K562 (cell line): ENCODE measurements at regions not wholly inside any gene's neighbourhood (a gene's known extent, or its start where the extent isn't known, plus 50 kb on each side); places are given as distances from the start of the nearest gene placed in this dataset.

Experiments used
- ATAC-seq: fragments of 200-7000 bp; cut with Tn5 transposase; 3 replicates; pipeline ENCODE4 v1.9.1; 2020; ENCODE audit warnings: moderate library complexity
- BruUV-seq: library from RNA; stranded (reverse); fragments of 400-500 nt; replicated peaks from 2 replicates; lab custom pipeline; 2021; lab: Mats Ljungman, UMichigan
- CTCF ChIA-PET: fragments of 300-600 bp; formaldehyde crosslinking; extraction: SDS; loops from one replicate; lab custom pipeline; 2021; ENCODE audit warnings: low intra/inter-chr PET ratio; lab: Yijun Ruan, JAX
- POLR2A ChIA-PET: fragments of 300-600, 350-650 bp; sonication (Branson Sonifier 250); formaldehyde crosslinking; extraction: SDS; loops from one replicate; lab custom pipeline; 2021; ENCODE audit warnings: antibody characterized with exemption, inconsistent platforms; lab: Yijun Ruan, JAX
- DNase-seq, 4 experiments: peaks; one replicate each; pipeline versions ENCODE4 v3.0.0 to v3.0.0-alpha.2; 2011 to 2018; ENCODE audit warnings: low spot score in 3 of 4, mixed read lengths in 3 of 4; ENCODE audit errors: extremely low read depth in 1 of 4
- FAIRE-seq: peaks from 2 replicates; lab custom pipeline; 2011; peaks lifted over from hg19 to GRCh38; lab: Jason Lieb, UNC
- H2AFZ ChIP-seq: 2 replicates; pipeline ENCODE4 v1.6.0; 2011; ENCODE audit warnings: low read depth, low read length, control low read depth, inconsistent platforms
- H3K27ac ChIP-seq: fragments of 200-600 bp; 3 replicates; pipeline ENCODE4 v1.8.0; 2011; ENCODE audit warnings: low read depth, mild to moderate bottlenecking, control low read depth, inconsistent platforms, low read length, moderate library complexity, mixed read lengths; ENCODE audit errors: extremely low read depth
- H3K27me3 ChIP-seq, 2 experiments: fragments of 300-600 bp in 1 of 2; 2 replicates in 1 of 2; 3 replicates in 1 of 2; pipeline versions ENCODE4 v1.6.0 to v1.8.0; 2011; ENCODE audit warnings: inconsistent platforms in 2 of 2, low read length in 2 of 2, mild to moderate bottlenecking in 1 of 2, mixed read lengths in 1 of 2, moderate library complexity in 1 of 2; ENCODE audit not compliant: control insufficient read depth in 2 of 2, insufficient read depth in 2 of 2
- H3K36me3 ChIP-seq: fragments of 300-600 bp; 3 replicates; pipeline ENCODE4 v1.8.0; 2011; ENCODE audit warnings: mild to moderate bottlenecking, low read length, inconsistent platforms; ENCODE audit not compliant: control insufficient read depth, insufficient read depth
- H3K4me1 ChIP-seq, 2 experiments: fragments of 200-600 bp in 1 of 2; replicated peaks in 1 of 2; 2 replicates in 1 of 2; 3 replicates in 1 of 2; pipeline versions ENCODE4 v1.5.1 to v1.8.0; 2011; ENCODE audit warnings: inconsistent platforms in 2 of 2, low read length in 2 of 2, mild to moderate bottlenecking in 1 of 2, mixed read lengths in 1 of 2, moderate library complexity in 1 of 2; ENCODE audit not compliant: control insufficient read depth in 2 of 2, insufficient read depth in 2 of 2
- H3K4me2 ChIP-seq: 2 replicates; pipeline ENCODE4 v1.6.1; 2011; ENCODE audit warnings: low read length, control low read depth, inconsistent platforms, mixed read lengths; ENCODE audit not compliant: insufficient read depth
- H3K4me3 ChIP-seq: fragments of 200-600 bp; sonication (generic), shearing (Covaris generic); 2 replicates; pipeline ENCODE4 v1.5.1; 2016; ENCODE audit warnings: control low read depth, inconsistent platforms
- H3K79me2 ChIP-seq: fragments of 200-600 bp; 3 replicates; pipeline ENCODE4 v1.8.0; 2011; ENCODE audit warnings: low read length, inconsistent platforms; ENCODE audit not compliant: control insufficient read depth, insufficient read depth
- H3K9ac ChIP-seq, 2 experiments: 2 replicates each; pipeline versions ENCODE4 v1.6.0 to v1.6.1; 2011; ENCODE audit warnings: low read depth in 2 of 2, low read length in 2 of 2, control low read depth in 1 of 2, inconsistent platforms in 1 of 2, mild to moderate bottlenecking in 1 of 2, mixed read lengths in 1 of 2; ENCODE audit not compliant: insufficient read depth in 1 of 2
- H3K9me1 ChIP-seq: one replicate; pipeline ENCODE4 v1.6.0; 2011; ENCODE audit warnings: inconsistent platforms, mild to moderate bottlenecking, low read length, moderate library complexity; ENCODE audit not compliant: control insufficient read depth, insufficient read depth
- H3K9me3 ChIP-seq: replicated peaks from 2 replicates; pipeline ENCODE4 v1.5.1; 2011; ENCODE audit warnings: low read depth, low read length, inconsistent platforms; ENCODE audit not compliant: control insufficient read depth, insufficient read depth
- H4K20me1 ChIP-seq: replicated peaks from 2 replicates; pipeline ENCODE4 v1.6.1; 2011; ENCODE audit warnings: low read length, inconsistent platforms, mixed read lengths; ENCODE audit not compliant: control insufficient read depth, insufficient read depth
- ARID3A ChIP-seq: IDR thresholded peaks from 2 replicates; pipeline ENCODE4 v1.6.1; 2012; ENCODE audit warnings: low read depth, low read length, improper control_type of control experiment, borderline replicate concordance
- CTCF ChIP-seq, 3 experiments: IDR thresholded peaks in 2 of 3; conservative IDR thresholded peaks in 1 of 3; 2 replicates each; pipeline ENCODE4 v1.5.1; 2011 to 2012; ENCODE audit warnings: low read length in 3 of 3, mild to moderate bottlenecking in 3 of 3, control low read depth in 2 of 3, improper control_type of control experiment in 1 of 3, inconsistent platforms in 1 of 3, low read depth in 1 of 3, mixed read lengths in 1 of 3, moderate library complexity in 1 of 3; ENCODE audit not compliant: insufficient read depth in 2 of 3
- FOS ChIP-seq: IDR thresholded peaks from 3 replicates; pipeline ENCODE4 v1.6.1; 2011; ENCODE audit not compliant: insufficient read length; ENCODE audit errors: extremely low read depth
- HEY1 ChIP-seq: fragments of 250-450 bp; sonication (Bioruptor Pico); IDR thresholded peaks from 2 replicates; pipeline ENCODE4 v1.5.0; 2020; ENCODE audit warnings: mild to moderate bottlenecking, moderate library complexity, borderline replicate concordance
- MTA2 ChIP-seq: fragments of 450-650 bp; IDR thresholded peaks from 2 replicates; pipeline ENCODE4 v1.6.1; 2016; ENCODE audit warnings: low read depth
- TSC22D4 ChIP-seq: fragments of 450-650 bp; IDR thresholded peaks from 2 replicates; pipeline ENCODE4 v1.6.1; 2016; ENCODE audit warnings: missing genetic modification characterization, missing biosample characterization, control low read depth
- ZFP36 ChIP-seq: fragments of 150-350 bp; IDR thresholded peaks from 2 replicates; pipeline ENCODE4 v1.6.1; 2018; ENCODE audit warnings: low read length, low read depth; ENCODE audit not compliant: partially characterized antibody
- ZNF232 ChIP-seq: sonication (generic); formaldehyde crosslinking; IDR thresholded peaks from 2 replicates; pipeline ENCODE4 v1.8.0; 2022; ENCODE audit warnings: mild to moderate bottlenecking, missing genetic modification reagents
- ZNF431 ChIP-seq: sonication (generic); formaldehyde crosslinking; IDR thresholded peaks from 2 replicates; pipeline ENCODE4 v1.8.0; 2022; ENCODE audit warnings: mild to moderate bottlenecking, missing genetic modification reagents
- WGBS: fragments of 100-300 bp; shearing (Covaris generic); methylation state at CpG from one replicate; pipeline ENCODE4 v1.1.6; 2016; ENCODE audit warnings: low coverage, mixed read lengths; ENCODE audit not compliant: insufficient coverage; ENCODE audit errors: missing lambda C conversion rate; 5-methylcytosine and 5-hydroxymethylcytosine counted together
- in situ Hi-C: fragments of 300-500 bp; cut with MboI; formaldehyde crosslinking; loops from 4 replicates; pipeline ENCODE4 v1.15.0; 2018; ENCODE audit warnings: inconsistent platforms, mixed read lengths
- intact Hi-C: fragments of 100-400 bp; cut with micrococcal nuclease; formaldehyde crosslinking; loops from 2 replicates; pipeline ENCODE4 v1.14.2; 2022
- TF ChIP-seq, protein P1 (sequence below): sonication (generic); formaldehyde crosslinking; IDR thresholded peaks from 2 replicates; pipeline ENCODE4 v1.4.0; 2020; ENCODE audit warnings: mild to moderate bottlenecking, missing genetic modification reagents
- TF ChIP-seq, protein P2 (sequence below): fragments of 450-650 bp; formaldehyde crosslinking; IDR thresholded peaks from 2 replicates; pipeline ENCODE4 v1.4.0; 2020; ENCODE audit warnings: mild to moderate bottlenecking

DNA sequence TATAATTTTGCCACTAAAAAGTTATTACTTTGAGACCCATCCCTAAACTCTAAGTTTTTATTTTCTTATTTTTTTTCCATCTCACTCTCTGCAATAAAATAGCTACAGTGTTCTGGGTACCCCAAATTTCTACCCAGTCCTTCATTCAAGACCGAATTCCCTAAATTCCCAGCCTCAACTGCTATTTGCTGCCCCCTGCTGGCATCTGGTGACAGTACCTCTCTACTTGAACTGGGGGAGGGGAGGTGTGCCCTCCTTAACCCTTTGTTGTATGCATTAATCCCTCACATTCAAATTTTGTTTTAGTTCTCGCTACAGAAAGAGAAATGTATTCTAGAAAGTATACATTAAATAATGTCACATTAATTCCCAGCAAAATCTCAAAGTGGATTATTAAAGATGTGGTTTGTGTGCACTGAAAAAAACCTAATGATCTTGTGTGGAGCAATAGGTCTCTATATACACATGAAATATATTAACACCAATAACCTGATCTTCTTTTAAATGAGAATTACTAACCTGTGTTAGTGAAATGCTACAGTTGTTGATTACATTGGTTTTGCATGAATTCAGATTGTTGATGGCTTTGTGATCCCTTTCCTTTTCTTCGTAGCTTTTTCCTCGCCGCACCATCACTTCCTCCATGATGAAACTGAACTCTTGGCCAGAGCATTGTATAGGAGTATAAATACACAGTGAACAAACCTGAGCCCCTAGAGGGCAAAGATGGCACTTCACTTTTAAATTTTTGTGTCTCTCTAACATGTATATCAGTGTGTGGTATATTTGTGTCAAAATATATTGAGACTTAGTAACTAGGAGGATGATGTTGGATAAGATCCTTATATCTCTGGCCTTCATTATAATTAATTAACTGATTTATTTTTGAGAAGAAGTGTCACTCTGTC, 590.0 kb downstream of the METTL15 start (continued):
- TF ChIP-seq, protein P1, sequence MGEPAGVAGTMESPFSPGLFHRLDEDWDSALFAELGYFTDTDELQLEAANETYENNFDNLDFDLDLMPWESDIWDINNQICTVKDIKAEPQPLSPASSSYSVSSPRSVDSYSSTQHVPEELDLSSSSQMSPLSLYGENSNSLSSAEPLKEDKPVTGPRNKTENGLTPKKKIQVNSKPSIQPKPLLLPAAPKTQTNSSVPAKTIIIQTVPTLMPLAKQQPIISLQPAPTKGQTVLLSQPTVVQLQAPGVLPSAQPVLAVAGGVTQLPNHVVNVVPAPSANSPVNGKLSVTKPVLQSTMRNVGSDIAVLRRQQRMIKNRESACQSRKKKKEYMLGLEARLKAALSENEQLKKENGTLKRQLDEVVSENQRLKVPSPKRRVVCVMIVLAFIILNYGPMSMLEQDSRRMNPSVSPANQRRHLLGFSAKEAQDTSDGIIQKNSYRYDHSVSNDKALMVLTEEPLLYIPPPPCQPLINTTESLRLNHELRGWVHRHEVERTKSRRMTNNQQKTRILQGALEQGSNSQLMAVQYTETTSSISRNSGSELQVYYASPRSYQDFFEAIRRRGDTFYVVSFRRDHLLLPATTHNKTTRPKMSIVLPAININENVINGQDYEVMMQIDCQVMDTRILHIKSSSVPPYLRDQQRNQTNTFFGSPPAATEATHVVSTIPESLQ = no peak
- no peak for TF ChIP-seq HEY1 (CRISPR knock-in tag)
- no peak for TF ChIP-seq ARID3A
- TF ChIP-seq ZNF232 (CRISPR knock-in tag) = no peak
- TF ChIP-seq, all 486 proteins: peak for 6

DNA sequence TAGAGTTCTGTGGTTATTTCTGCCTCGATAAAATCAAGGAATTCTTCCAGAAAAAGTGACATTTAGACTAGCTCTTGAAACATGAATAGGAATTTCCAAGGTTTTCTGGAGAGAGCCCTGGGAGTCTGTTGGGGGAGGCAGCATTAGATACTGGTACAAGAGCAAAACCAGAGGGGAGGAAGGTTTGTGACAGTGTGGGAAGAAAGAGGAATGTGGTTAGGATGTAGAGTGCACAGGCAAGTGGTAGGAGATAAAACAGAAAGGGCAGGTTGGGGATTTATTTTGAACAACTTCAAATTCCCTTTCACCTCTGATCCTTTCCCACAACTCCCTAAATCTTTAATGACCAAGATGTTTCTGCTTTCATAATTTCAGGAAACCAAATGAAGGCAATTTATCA, 588.4 kb downstream of the METTL15 start:
- BruUV-seq = no TSS peak
- Histone ChIP-seq H3K27me3 (no peaks in the 10 kb centered on the region), H3K4me3 (no peak overlapping the region), H3K9ac (no peak overlapping the region), H2AFZ (no peak overlapping the region), H3K9me3 (no peaks in the 10 kb centered on the region), H3K79me2 (no peaks in the 10 kb centered on the region), H4K20me1 (no peaks in the 10 kb centered on the region), H3K9me1 (no peaks in the 10 kb centered on the region), H3K4me2 (no peak overlapping the region), H3K36me3 (no peaks in the 10 kb centered on the region), H3K4me1 (no peaks in the 10 kb centered on the region), H3K27ac (no peak overlapping the region)
- in situ Hi-C loops = no loop called here
- WGBS = 0% methylated on average over 1 of the region's 1 CpG
- ATAC-seq (no peak), FAIRE-seq (no peak), DNase-seq (no peak)
- TF ChIP-seq, protein P2, sequence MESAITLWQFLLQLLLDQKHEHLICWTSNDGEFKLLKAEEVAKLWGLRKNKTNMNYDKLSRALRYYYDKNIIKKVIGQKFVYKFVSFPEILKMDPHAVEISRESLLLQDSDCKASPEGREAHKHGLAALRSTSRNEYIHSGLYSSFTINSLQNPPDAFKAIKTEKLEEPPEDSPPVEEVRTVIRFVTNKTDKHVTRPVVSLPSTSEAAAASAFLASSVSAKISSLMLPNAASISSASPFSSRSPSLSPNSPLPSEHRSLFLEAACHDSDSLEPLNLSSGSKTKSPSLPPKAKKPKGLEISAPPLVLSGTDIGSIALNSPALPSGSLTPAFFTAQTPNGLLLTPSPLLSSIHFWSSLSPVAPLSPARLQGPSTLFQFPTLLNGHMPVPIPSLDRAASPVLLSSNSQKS (CRISPR knock-in tag) = no peak
- TF ChIP-seq FOS = no peak
- TF ChIP-seq ZFP36 = no peak
- no peak for TF ChIP-seq CTCF (IDR thresholded peaks at IDR 0.05 in 2 of 3, conservative IDR thresholded peaks at IDR 0.05 in 1 of 3; ENCODE audit: insufficient read depth in 2 of 3, low read depth in 1 of 3, low read length in 3 of 3)
- no peak for TF ChIP-seq MTA2
- TF ChIP-seq TSC22D4 (tag) = no peak
- TF ChIP-seq ZNF431 (CRISPR knock-in tag) = no peak
- intact Hi-C loops = loop anchor here (5.0 kb wide), 1 partner anchor 999 kb away; no protein-coding TSS in a partner anchor
- POLR2A ChIA-PET = no interaction called here
- CTCF ChIA-PET = interaction anchor here (0.6 kb wide), 1 partner anchor 1034 kb away, joined by 3 read pairs; no protein-coding TSS in a partner anchor
